ENCODE measurements at regions not wholly inside any gene's neighbourhood (a gene's known extent, or its start where the extent isn't known, plus 50 kb on each side); places are given as distances from the start of the nearest gene placed in this dataset.

DNA sequence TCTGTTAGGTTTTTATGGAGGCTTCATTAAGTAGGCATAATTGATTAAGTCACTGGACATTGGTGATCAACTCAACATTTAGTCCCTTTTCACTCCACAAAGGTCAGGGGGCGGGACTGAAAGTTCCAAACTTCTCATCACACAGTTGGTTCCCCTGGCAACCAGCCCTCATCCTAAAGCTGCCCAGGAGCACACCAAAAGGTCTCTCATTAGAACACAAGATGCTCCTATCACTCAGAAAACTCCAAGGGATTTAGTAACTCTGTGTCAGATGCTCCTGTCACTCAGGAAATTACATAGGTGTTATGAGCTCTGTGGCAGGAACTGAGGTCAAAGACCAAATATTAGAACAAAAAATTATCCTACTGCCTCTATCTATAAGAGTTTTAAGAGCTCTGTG, 321.5 kb downstream of the OTOL1 start:
- no peak for DNase-seq

DNA sequence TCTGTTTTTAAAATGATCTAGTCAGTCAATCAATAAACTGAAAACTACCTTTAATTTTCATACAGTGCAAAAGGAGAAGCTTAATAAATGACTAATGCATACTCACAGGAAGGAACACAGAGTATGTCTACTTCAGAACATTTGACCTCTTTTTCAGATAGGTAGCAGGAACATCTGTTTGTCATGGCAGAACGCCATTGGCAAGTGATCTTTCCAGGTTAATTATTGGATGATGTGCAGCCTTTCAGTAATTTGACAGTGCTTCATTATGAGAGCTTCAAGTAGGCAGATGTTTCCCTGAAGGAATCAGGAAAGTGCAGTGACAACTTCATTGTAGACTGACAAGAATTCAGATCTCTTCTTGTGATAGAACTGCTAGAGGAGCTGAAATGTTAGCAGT, 325.0 kb downstream of the OTOL1 start:
- DNase-seq = no peak

DNA sequence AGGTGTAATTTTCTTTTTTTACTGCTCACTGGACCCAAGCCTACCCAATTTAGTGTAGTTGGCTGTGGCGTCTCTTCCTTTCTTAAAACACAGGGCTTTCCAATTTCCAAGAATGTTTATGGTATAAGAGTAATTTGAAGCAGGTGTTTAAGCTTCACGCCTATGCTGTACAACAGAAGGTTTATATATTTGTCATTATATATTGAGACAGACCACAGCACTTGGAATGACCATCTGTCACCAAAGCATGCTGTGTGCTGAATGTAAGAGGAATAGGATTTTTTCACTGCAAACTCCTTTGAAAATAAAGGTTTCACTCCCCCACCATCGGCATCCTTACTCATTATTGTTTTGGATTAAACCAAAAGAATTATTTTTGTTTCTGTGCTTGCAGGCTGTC, 325.7 kb downstream of the OTOL1 start:
- no peak for DNase-seq

DNA sequence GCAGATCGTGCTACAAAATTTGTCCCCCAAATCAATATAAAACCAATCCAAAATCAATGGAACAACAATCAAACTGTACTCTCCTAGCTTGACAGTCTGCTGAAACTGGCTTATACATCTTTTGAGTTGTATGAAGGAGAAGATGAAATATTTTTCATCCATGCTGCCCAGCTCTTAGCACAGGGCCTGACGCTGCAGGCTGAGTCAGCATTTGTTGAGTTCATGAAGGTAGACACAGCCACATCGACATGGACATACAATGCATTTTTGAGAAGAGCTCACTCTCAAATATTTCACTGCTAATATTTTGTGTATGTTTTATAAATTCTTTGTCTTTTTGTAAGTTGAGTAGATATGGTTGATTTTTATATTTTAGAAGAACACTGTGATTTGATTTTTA, 327.3 kb downstream of the OTOL1 start:
- no peak for DNase-seq

DNA sequence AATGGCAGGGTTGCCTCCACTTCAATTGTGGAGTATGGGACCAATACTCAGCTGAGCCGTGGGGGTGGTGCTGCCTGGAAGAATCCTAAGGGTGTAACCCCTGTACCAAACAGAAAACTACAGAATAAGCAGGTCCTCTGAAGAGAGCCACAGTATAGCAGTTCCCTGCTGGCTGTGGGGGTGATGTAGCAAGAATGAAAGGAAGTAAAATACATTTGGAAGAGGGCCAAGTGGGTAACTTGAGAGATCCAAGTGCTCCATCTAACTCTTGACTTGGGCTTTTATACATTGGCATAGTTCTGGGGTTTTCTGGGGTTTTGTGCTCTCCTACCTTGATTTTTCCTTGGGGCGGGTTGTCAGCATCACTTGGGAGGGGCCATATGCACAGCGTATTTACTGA, 341.4 kb downstream of the OTOL1 start:
- no peak for DNase-seq

DNA sequence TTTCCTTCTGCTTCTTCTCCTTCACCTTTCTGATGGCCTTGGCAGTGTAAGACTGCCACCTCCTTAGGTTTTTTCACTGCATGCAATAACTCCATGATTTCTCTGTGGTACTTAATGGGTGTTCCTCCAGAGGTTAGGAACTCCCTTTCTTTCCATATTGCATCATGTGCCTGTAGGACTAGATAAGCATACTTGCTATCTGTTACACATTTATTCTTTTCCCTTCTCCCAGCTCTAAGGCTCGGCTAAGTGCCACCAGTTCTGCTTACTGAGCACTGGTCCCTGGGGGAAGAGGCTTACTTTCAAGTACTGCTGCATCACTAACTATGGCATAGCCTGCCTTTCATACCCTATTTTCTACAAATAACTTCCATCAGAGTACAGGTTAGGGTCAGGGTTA, 351.8 kb downstream of the OTOL1 start:
- DNase-seq = no peak

DNA sequence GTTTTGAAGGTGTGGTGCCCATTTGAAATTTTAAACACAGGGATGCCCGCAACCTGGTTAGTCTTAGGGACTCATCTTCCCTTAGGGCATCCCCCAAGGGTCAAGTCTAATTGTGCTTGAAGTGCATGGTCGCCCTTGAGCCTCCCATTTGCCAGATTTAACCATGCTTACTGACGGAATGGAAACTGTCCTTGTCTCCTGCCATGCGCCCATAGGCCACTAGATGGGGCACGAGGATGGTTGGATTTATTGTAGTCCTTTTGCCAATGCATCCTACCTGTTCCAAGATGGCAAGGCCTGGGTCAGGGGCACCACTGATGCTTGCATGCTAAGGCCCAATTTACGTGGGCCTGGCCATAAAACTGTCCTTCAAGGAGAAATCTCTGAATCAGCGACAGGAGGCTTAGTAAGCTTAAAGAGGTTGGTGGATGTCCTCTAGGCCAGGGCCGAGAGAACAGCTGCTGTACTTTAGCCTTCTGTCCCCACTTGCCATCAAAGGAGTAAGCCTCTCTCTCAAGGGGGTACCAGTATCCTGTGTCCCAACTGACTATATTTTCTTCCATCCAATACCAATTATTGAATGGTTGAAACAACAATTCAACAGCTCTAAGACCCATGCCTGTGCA, 355.4 kb downstream of the OTOL1 start:
- peak; percentile 10 to 43 for DNase-seq

DNA sequence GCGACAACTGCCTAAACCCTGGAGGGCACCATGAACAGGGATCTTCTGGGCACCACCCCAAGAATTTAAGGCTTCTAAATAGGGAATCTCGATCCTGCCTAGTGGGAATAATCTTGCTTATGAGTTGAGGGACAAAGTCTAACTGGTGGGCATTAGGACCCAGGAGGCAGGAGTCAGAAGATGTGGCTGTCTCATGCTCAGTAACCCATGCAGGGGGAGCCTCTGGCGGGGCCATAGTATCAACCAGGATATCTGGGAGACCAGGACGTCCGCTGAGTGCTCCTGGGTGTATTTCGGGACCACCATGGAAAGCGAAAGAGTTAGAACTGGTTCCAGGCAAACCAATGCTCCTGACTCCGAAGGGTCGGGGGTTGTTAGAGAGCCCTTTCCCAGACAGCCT, 356.1 kb downstream of the OTOL1 start:
- no peak for DNase-seq

DNA sequence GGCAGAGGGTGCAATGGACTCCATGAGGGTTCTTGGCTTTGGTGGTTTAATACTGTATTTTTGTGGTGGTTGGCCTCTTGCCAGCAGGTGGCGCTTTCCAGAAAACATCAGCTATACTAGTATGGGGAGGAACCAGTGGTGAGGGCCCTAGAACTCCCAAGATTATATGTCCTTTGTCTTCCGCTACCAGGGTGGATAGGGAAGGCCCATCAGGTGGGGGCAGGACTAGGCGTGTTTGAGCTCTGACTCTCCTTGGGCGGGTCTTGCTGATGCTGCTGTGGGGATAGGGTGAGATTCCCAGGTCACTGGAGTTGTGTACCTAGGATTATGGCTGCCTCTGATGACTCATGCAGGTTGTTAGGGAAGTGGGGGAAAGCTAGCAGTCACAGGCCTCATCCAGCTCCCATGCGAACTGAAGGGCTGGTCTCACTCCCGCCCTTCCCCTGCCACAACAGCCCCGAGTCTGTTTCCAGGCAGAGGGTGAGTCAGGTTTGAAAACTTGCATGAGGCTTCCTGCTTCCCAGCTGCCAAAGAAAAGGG, 357.7 kb downstream of the OTOL1 start:
- peak in 1 of 2 donors; percentile 30 for DNase-seq

DNA sequence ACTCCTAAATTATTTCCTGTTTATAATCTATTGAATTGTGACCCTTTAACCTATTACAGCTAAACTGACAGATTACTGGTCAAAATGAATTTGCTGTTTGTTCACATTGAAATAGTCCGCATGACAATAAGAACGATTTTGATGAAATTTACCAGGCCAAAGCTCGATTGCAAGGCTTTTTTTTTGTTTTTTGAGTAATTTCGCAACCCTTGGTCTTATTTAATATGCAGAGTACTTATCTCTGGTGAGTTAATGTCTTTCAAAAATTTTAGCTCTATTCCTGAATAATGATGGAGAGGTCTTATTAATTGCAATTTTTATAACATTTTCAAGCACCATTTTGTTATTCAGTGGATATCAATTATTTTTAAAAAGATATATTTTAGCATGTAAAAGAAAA, 362.4 kb downstream of the OTOL1 start:
- DNase-seq = no peak

DNA sequence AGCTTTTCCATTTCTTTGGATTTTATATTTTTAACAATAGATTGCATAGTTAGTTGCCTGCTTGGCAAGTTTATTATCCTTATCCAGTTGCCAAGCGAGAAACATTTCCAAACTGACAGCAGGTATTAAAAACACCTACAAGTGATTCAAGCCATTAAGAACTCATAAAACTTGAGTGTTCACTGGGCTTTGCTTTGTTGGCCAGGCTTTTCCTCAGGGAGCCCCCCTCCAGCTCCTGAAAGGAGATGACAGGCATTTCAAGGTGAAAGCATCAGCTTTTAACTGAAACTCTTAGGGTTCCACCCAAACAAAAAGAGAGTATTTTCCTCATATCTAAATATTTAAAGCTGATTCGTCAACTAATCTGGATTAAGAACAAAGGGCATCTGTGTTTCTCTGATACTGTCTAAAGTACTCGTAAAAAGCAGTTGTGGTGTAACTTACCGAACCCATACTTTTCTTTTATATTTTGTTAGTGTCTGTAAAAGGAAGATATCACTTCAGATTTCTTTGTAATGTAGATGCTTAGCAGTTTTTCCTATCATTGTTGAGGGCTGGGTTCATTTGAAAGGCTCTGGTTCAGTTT, 363.4 kb downstream of the OTOL1 start:
- DNase-seq = no peak

DNA sequence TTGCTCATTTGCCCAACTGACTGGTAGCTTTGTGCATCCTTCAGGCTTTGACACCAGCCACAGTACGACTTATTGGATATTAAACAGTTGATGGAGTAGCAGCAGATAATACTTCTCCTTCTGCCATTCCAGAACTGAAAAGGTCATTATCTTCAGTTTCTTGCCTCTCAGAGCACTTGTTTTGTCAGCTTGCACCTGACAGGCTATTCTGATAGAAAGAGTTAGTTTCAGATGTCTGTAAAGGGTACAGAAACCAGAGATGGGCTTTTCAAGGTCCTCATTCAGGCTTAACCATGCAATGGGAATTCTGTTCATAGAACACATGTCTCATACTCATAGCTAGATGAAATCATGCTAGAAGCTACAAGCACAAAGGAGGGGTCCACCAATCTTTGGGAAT, 367.2 kb downstream of the OTOL1 start:
- DNase-seq = no peak

DNA sequence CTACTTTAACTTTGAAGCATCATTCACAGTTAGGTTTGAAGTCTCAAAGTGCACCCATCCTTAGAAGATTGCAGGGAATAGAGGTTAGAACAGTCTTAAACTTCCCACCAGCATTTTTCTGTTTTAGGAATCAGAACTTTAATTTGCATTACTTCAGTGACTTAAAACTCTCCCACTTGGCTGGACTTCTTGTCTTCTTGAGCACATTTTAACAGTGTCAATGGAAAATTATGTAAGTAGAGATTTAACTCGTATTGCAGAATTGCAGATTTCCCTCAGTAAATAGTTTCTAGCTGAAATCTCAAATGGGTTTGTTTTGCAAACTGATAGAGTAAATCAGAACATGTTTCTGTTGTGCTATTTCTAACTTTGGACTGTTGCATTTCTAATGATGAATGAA, 369.6 kb downstream of the OTOL1 start:
- no peak for DNase-seq

DNA sequence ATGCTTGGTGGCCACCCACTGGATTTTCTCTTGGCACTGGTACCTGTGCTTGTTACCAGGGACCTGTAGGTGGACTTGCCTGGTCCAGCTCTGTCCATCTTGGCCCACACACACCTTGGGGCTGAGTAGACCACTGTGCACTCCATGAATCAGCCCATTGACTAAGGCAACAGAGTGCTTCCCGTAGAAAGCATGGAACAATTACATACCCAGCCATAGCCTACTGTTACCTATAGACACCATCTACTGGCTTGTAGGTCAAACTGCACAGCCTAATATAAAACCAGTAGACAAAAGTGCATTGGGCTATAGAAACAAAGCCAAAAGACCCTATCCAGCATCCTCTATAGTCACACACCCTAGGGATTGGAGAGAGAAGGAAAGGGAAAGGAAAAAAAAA, 378.9 kb downstream of the OTOL1 start:
- DNase-seq = no peak

DNA sequence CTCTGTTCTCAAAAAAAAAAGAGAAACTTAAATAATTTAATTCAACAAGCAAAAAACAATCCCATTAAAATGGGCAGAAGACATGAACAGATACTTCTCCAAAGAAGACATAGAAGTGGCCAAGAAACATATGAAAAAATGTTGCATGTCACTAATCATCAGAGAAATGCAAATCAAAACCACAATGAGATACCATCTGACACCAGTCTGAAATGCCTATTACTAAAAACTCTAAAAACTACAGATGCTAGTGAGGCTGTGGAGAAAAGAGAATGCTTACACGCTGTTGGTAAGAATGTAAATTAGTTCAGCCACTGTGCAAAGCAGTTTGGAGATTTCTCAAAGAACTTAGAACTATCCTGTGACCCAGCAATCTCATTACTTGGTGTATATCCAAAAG, 382.9 kb downstream of the OTOL1 start:
- no peak for DNase-seq

DNA sequence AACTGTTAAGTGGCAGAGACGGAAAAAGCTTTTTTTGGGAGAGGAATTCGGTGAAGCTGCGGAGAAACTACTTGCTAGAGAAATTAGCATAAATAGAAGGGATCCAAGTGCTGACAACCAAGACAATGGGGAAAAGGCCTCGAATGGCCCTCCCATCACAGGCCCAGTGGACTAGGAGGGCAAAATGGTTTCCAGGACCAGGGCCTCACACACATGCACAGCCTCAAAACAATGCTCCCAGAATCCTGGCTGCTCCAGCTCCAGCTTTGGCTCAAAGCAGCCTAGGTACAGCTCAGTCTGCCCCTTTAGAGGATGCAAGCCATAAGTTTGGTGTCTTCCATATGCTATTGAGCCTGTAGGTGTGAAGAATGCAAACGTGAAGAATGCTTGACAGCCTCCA, 388.2 kb downstream of the OTOL1 start:
- no peak for DNase-seq

DNA sequence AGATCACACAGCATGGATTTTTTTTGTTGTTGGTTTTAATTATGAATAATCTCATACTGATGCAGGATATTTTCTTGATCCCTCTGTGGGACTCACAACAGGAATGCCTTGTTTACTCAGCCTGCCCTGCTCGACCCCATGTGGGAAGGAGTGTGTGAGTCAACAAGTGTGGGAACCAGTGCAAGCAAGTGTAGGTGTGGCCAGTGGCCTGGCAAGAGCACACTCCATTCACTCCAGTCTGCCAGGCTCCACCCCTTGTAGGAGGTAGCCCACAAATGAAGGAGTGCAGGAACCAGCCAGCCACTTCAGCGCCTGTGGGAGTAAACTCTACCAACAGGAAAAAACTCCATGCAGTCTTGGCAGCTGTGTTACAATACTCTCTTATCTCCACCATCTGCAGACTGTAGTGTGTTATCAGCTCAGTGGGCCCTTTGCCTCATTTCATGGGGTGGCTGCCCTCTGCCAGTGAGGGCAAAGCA, 393.6 kb downstream of the OTOL1 start:
- no peak for DNase-seq

DNA sequence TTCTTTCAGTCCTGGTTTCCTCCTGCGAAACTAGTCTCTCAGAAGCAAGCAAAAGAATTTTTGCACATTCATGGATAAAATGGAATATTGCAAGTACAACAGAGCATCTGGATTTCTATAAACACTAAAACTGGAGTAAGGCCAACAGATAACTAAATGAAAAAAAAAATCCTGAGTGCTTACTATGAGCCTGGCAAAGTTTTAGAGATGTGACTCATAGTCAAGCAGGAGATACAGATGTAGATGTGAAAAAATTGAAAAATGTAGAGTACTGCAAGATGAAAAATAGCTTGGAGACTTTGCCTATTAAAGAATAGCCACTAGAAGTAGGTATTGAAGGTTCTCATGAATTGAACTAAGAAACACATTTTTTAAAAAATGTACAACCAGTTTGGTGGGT, 397.4 kb downstream of the OTOL1 start:
- no peak for DNase-seq

DNA sequence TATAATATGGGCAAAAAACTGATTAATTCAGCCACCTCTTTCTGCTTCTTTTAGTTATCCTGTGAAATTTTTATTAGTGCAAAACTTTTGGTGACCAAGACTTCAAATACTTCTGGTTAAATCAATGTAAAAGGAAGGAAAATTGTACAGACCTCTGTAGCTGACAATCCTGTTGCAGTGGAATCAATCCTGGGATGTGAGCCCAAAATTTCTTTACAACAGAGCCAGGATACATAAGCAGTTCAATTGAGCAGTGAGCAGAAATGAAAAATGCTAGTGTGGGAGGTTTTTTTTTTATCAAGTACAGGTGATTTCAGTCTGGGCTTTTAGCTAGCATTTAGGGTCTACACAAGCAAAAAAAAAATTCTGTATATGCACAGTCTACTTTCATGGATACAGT, 398.0 kb downstream of the OTOL1 start:
- no peak for DNase-seq

DNA sequence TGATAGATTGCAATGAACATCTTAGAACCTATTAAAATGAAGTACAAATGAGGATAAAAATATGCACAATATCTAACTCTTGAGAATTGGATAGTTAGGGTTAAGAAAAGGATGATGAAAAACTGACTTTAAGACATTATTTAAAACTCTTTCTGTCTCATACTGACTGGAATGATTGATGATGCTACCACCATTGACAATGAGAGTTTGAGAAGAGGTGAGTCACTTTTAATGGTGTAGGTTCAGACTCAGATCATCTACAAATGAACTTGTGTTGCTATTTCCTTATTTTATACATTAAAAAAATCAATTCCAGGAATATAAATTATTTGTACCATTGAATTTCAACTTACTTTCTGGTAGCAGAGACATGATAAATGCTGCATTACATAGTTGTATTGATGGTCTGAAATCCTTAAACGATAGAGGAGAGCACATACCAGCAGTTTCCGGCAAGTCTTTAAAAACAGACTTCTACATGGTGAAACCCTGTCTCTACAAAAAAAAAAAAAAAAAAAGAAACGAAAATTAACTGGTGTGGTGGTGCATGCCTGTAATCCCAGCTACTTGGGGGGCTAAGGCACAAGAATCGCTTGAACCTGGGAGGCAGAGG, 409.0 kb downstream of the OTOL1 start:
- DNase-seq = no peak

DNA sequence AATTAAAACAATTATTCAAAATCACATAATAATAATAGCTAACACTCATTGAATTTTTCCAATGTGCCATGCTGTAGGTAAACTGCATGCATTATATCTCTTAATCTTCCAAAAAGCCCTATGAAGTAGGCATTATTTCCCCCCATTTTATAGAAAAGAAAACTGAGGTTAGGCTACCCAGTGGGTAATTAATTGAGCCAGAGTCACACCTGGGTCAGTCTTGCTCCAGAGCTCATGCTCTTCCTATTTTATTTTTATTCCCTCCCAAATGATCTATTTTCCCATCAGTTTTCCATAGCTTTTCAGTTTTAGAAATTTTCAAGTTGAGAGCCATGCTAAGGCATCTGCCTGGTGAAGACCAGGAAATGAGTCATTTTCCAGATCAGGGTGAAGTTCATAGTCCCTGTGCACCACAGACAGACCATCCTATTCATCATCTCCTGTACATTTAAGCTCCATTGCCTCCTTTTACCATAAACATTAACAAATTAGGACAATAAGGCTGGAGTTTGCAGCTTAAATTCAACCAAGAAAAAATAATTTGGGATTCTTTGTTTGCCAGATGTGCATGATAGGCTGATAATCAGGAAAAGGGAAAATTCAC, 417.3 kb downstream of the OTOL1 start:
- DNase-seq = no peak

DNA sequence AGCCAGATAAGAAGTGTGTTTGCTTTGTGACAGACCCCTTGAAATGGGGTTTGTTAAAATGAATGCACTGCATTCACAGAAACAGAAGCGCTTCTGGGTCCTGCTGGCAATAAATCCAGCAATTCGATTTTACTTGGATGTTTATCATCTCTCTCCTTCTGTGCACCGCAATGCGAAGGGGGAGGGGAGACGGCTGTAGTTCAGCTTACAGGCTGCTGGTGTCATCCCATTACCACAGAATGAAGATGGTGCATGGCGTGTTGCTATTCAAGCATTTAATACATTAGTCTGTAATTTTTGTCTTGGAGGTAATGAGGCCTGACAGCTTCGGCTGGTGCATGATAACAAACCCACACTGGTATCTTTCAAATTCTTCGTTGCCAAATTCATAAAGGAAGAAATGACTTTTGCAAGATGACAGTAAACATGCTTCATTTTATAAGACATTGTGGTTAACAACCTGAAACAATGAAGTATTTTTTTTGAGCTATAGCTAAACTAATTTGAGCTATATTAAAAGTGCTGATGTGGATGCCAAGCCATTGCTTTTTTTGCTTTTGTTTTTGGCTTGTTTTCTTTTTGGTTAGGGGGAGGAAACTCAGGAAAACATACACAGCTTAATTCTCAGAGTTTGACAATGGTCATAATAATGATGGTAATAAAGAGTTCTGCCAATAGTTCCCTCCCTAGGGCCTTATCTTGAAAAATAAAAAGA, 418.3 kb downstream of the OTOL1 start:
- DNase-seq = no peak

DNA sequence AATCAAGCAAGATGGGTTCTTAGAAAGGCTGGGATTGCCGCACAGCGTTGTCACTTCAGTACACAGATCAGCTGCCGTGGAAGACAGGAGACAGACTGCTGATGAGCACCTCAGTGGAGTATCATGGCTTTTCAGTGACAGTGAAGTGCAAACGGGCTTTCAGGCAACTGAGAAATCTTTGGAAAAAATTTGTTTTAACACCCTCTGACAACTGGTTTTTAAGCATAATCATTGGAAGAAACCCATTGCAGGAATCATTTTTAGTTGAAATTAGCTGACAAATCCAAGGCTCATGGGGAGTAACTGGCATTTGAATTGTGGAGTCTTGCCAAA, 418.8 kb downstream of the OTOL1 start:
- no peak for DNase-seq
